D721Med (cell line): ENCODE measurements at regions not wholly inside any gene's neighbourhood (a gene's known extent, or its start where the extent isn't known, plus 50 kb on each side); places are given as distances from the start of the nearest gene placed in this dataset.

Experiments used
- DNase-seq: peaks from one replicate; pipeline ENCODE4 v3.0.0; 2011; ENCODE audit warnings: low spot score; ENCODE audit not compliant: insufficient read length
- FAIRE-seq: peaks from 2 replicates; lab custom pipeline; 2011; peaks lifted over from hg19 to GRCh38; lab: Jason Lieb, UNC
- CTCF ChIP-seq: IDR thresholded peaks from 2 replicates; pipeline ENCODE4 v1.5.1; 2012; ENCODE audit warnings: mild to moderate bottlenecking, control low read depth; ENCODE audit not compliant: insufficient read depth; ENCODE audit errors: missing control alignments

DNA sequence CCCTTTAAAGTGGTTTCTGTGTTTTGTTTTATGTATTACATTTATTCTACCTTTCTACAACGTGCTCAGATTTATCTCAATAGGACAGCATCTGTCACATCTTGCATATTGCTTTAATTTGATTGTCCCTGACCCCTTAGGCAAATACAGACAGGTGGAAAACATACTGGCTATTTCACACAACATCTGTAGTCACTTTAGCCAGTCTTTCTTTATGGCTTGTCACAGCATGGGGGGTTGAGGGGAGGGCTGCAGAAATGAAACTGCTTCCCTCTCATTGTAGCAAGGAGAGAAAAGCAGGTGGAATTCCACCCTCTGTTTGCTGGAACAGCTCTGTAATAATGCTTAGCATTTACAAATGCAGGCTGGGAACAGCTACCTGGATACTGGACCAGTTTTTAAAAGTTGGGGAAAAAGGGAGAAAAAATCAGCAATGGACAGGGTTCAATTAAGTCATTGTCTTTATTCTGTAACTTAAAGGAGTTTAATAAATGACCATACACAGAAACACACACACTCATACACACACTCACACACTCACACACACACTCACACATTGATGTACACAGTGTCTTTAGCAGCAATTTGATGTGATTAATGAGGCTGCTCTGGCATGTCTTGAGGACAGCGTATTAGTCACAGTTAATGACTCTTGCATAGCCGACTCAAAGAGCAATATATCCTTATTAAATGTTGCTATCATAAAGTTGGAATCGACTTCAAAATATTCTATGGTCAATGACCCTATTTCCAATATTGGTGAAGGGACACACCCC, 283.7 kb upstream of the GBE1 start:
- no peak for FAIRE-seq
- no peak for DNase-seq
- TF ChIP-seq CTCF, result no peak

DNA sequence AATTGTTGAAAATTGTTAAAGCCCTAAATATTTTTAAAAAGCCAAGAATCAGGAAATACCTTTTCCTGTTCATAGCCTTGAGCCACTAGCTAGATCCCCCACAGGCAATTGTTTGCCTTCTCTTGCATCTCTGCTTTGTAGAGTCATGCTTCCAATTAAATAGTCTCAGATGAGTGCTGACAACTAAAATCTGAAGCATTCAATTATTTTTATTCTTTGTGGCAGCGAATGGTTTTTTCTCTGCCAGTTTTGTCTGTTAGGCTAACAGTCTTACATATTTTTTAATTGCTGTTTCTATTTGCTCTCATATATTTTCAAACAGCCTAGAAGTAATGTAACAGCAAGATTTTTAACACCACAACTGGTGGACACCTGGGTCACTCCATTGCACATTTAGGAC, 277.1 kb upstream of the GBE1 start:
- no peak for DNase-seq
- no peak for TF ChIP-seq CTCF
- no peak for FAIRE-seq

DNA sequence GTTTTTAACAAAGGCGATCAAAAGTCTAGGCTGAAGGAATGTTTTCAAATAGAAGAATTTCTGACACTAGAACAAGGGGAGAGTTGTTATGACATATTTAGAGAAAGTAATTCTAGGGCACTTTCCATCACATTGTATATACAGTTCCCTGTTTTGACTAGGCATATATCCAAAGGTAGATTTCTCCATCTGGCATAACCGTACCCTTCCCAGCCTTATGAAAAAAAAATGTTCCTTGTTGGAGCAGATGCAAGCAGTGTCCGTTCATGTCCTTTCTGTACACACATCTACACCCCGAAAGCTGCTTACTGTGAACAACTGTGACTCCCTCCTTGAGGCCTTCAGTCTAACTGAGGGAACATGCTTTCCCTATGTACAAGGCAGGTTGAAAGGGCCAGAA, 271.7 kb upstream of the GBE1 start:
- FAIRE-seq (no peak), DNase-seq (no peak)
- no peak for TF ChIP-seq CTCF

- DNase-seq, result no peak
- no peak for TF ChIP-seq CTCF
- no peak for FAIRE-seq
Measured at GRCh38 chr3:82031596-82031995, 270.2 kb upstream of the GBE1 start.

DNA sequence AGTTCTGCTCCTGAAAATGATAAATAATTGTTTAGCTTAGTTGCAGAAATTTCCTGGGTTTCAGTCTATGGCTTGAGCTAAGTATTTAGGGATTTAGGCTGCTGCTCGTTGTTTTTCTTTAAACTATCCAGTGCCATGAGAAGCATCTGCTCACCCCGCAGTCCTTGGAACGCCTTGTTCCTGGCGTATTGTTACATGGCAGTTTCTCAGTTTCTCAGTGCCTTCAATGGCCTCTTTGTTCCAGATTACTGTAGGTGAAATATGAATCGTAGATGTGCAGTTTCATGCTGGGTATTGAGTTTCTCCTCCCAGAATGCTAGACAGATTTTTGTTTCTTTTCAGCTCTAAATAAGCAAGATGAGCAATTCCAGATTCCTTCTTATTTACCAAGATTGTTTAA, 269.5 kb upstream of the GBE1 start:
- DNase-seq (no peak), FAIRE-seq (no peak)
- TF ChIP-seq CTCF, result no peak

DNA sequence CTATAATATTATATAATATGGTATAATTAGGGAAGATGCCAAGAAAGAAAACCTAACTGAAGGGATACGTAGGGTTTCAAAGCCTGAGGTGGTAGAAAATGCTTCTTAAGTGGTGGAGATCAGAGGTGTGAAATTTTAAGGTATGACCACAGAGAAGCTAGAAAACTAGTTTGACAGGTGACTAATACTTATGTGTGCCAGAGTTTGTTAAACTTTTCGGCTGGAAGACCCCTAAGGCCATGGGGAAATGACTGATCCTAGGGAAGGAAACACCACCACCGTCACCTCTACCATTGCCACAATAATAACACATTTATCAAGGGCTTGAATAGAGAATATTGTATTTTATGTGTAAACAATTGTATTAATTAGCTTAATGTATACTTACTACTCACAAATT, 261.4 kb upstream of the GBE1 start:
- no peak for DNase-seq
- no peak for TF ChIP-seq CTCF
- FAIRE-seq, result no peak

DNA sequence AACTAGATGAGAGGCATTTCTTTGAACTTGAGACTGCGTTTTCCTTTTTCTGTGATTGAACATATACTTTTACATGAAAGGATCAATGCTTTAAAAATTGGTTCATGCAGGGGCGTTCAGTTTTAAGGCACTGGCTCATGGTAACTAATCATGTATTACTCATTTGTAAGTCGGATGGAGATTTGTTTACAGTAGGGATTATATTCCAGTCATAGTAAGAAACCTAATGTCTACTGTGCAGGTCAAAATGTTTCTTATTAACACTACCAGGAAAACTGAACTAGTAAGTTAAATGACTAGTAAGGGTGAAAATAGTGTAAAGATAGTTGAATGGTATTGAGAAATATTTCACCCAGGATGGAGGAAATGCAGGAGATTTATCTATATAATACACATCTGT, 258.8 kb upstream of the GBE1 start:
- FAIRE-seq (peak; percentile 38), DNase-seq (no peak)
- TF ChIP-seq CTCF, result no peak
